Endodermal cell (in vitro differentiated cells): ENCODE measurements at regions not wholly inside any gene's neighbourhood (a gene's known extent, or its start where the extent isn't known, plus 50 kb on each side); places are given as distances from the start of the nearest gene placed in this dataset.

Experiments
- DNase-seq: peaks from one replicate; pipeline ENCODE4 v3.0.0-alpha.2; 2017
- H3K27ac ChIP-seq: 2 replicates; pipeline ENCODE4 v1.5.1; 2013; ENCODE audit warnings: mild to moderate bottlenecking, low read depth, low read length, moderate library complexity
- H3K27me3 ChIP-seq: 2 replicates; pipeline ENCODE4 v1.6.1; 2013; ENCODE audit warnings: mild to moderate bottlenecking, low read length, moderate library complexity; ENCODE audit not compliant: insufficient read depth, control insufficient read depth, poor library complexity, severe bottlenecking
- H3K36me3 ChIP-seq: 2 replicates; pipeline ENCODE4 v1.7.0; 2013; ENCODE audit warnings: mild to moderate bottlenecking, low read length, moderate library complexity; ENCODE audit not compliant: control insufficient read depth, insufficient read depth
- H3K4me1 ChIP-seq: one replicate; pipeline ENCODE4 v1.7.0; 2013; ENCODE audit warnings: low read length; ENCODE audit not compliant: control insufficient read depth, insufficient read depth
- H3K4me3 ChIP-seq: 2 replicates; pipeline ENCODE4 v1.5.1; 2013; ENCODE audit warnings: mild to moderate bottlenecking, low read length, moderate library complexity
- H3K9ac ChIP-seq: 2 replicates; pipeline ENCODE4 v1.6.1; 2013; ENCODE audit warnings: mild to moderate bottlenecking, low read length, moderate library complexity; ENCODE audit not compliant: poor library complexity, severe bottlenecking; ENCODE audit errors: extremely low read depth
- H3K9me3 ChIP-seq: 2 replicates; pipeline ENCODE4 v1.6.1; 2013; ENCODE audit warnings: mild to moderate bottlenecking, low read length, moderate library complexity; ENCODE audit not compliant: control insufficient read depth
- H3K27ac Mint-ChIP-seq: 2 replicates; pipeline ENCODE4 v1.8.0; 2020; ENCODE audit warnings: mixed read lengths
- H3K27me3 Mint-ChIP-seq: 2 replicates; pipeline ENCODE4 v1.8.0; 2021; ENCODE audit warnings: mild to moderate bottlenecking, mixed read lengths; ENCODE audit not compliant: insufficient read depth
- H3K36me3 Mint-ChIP-seq: 2 replicates; pipeline ENCODE4 v1.8.0; 2020; ENCODE audit warnings: low read depth, mixed read lengths
- H3K4me1 Mint-ChIP-seq: 2 replicates; pipeline ENCODE4 v1.8.0; 2020; ENCODE audit warnings: mixed read lengths
- H3K4me3 Mint-ChIP-seq: 2 replicates; pipeline ENCODE4 v1.8.0; 2020; ENCODE audit warnings: mild to moderate bottlenecking, moderate library complexity, mixed read lengths
- H3K9me3 Mint-ChIP-seq: 2 replicates; pipeline ENCODE4 v1.8.0; 2020; ENCODE audit warnings: mild to moderate bottlenecking, mixed read lengths
- CTCF ChIP-seq: fragments of 200-600 bp; sonication (generic); conservative IDR thresholded peaks from 2 replicates; pipeline ENCODE4 v1.5.0; 2021; ENCODE audit warnings: antibody characterized with exemption, mild to moderate bottlenecking
- WGBS, 2 experiments: methylation state at CpG; one replicate each; pipeline versions ENCODE4 v1.1.5 to v1.1.7; 2013; ENCODE audit warnings: missing lambda C conversion rate in 2 of 2, mixed read lengths in 1 of 2; ENCODE audit not compliant: insufficient coverage in 1 of 2, insufficient read length in 1 of 2; 5-methylcytosine and 5-hydroxymethylcytosine counted together

GRCh38 chr21:15986277-15986676 lies 256.5 kb downstream of the USP25 start:
- Mint-ChIP-seq H3K27me3 (peaks cover 2% of the 10 kb centered on the region), H3K9me3 (peaks cover 12% of the 10 kb centered on the region), H3K36me3 (no peaks in the 10 kb centered on the region), H3K4me3 (no peak overlapping the region), H3K27ac (no peak overlapping the region), H3K4me1 (peaks cover 3% of the 10 kb centered on the region)
- no peaks in the 10 kb centered on the region for H3K27me3 ChIP-seq
- H3K9ac ChIP-seq: no peak overlapping the region
- TF ChIP-seq CTCF: no peak
- 83 to 96% methylated on average over 1 of the region's 1 CpG for WGBS, 2 experiments
- no peak overlapping the region for H3K4me3 ChIP-seq
- no peaks in the 10 kb centered on the region for H3K36me3 ChIP-seq
- no peaks in the 10 kb centered on the region for H3K4me1 ChIP-seq
- no peaks in the 10 kb centered on the region for H3K9me3 ChIP-seq
- DNase-seq: no peak
- H3K27ac ChIP-seq: no peak overlapping the region

DNA sequence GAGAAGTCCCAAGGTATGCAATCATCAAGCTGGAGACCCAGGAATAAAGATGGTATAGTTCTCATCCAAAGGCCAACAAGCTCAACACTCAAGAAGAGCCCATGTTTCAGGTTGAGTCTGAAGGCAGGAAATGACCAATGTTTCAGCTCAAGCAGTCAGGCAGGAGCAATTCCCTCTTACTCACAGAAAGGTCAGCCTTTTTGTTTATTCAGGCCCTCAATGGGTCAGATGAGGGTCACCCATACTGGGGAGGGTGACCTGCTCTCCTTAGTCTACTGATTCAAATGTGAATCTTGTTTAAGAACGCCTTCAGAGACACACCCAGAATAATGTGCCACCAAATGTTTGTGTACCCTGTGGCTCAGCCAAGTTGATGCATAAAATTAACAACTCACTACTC lies 262.4 kb downstream of the USP25 start:
- H3K9me3 Mint-ChIP-seq: no peaks in the 10 kb centered on the region
- H3K9ac ChIP-seq: no peak overlapping the region

GRCh38 chr21:15993951-15994350 lies 264.2 kb downstream of the USP25 start:
- Histone ChIP-seq H3K27me3 (no peaks in the 10 kb centered on the region), H3K4me3 (no peak overlapping the region), H3K36me3 (no peaks in the 10 kb centered on the region), H3K9ac (no peak overlapping the region), H3K4me1 (no peaks in the 10 kb centered on the region), H3K27ac (no peak overlapping the region), H3K9me3 (no peaks in the 10 kb centered on the region)
- Mint-ChIP-seq H3K27ac (no peak overlapping the region), H3K4me3 (no peak overlapping the region), H3K4me1 (no peaks in the 10 kb centered on the region), H3K36me3 (no peaks in the 10 kb centered on the region), H3K27me3 (no peaks in the 10 kb centered on the region), H3K9me3 (no peaks in the 10 kb centered on the region)
- DNase-seq: no peak
- 96 to 100% methylated on average over 2 of the region's 2 CpGs for WGBS, 2 experiments
- TF ChIP-seq CTCF: no peak

More for the DNA sequence above, 262.4 kb downstream of the USP25 start:
- no peak for DNase-seq
- Histone ChIP-seq H3K27ac (no peak overlapping the region), H3K36me3 (no peaks in the 10 kb centered on the region), H3K4me3 (no peak overlapping the region), H3K27me3 (no peaks in the 10 kb centered on the region), H3K4me1 (no peaks in the 10 kb centered on the region), H3K9me3 (no peaks in the 10 kb centered on the region)
- H3K27ac Mint-ChIP-seq: no peak overlapping the region
- TF ChIP-seq CTCF: no peak
- WGBS, 2 experiments: 82% methylated on average over 1 of the region's 1 CpG; no CpG with 5 or more reads in 1 of the 2 experiments
- H3K36me3 Mint-ChIP-seq: no peaks in the 10 kb centered on the region
- no peaks in the 10 kb centered on the region for H3K27me3 Mint-ChIP-seq
- no peak overlapping the region for H3K4me3 Mint-ChIP-seq
- H3K4me1 Mint-ChIP-seq: no peaks in the 10 kb centered on the region
